Fibroblast of the aortic adventitia (primary cell): ENCODE measurements at regions not wholly inside any gene's neighbourhood (a gene's known extent, or its start where the extent isn't known, plus 50 kb on each side); places are given as distances from the start of the nearest gene placed in this dataset.
"Not testable (repeated sequence)": the region's sequence is repeated elsewhere in the genome, so short reads cannot be mapped to it uniquely, and the experiment has no call there.

ENCODE experiments used
- DNase-seq: peaks from one replicate; pipeline ENCODE4 v3.0.0-alpha.2; 2010; ENCODE audit warnings: low read depth
- H3K4me3 ChIP-seq: 2 replicates; pipeline ENCODE4 v1.5.1; 2011; ENCODE audit warnings: low read depth, mild to moderate bottlenecking, control low read depth, low read length, moderate library complexity
- CTCF ChIP-seq: IDR thresholded peaks from 2 replicates; pipeline ENCODE4 v1.5.1; 2011; ENCODE audit warnings: mild to moderate bottlenecking, low read length, control low read depth, inconsistent platforms; ENCODE audit not compliant: insufficient read depth

- no peak for DNase-seq
- TF ChIP-seq CTCF = no peak
- no peak overlapping the region for H3K4me3 ChIP-seq
These were observed 240.8 kb downstream of the NPR3 start for GRCh38 chr5:32951878-32952277.

DNA sequence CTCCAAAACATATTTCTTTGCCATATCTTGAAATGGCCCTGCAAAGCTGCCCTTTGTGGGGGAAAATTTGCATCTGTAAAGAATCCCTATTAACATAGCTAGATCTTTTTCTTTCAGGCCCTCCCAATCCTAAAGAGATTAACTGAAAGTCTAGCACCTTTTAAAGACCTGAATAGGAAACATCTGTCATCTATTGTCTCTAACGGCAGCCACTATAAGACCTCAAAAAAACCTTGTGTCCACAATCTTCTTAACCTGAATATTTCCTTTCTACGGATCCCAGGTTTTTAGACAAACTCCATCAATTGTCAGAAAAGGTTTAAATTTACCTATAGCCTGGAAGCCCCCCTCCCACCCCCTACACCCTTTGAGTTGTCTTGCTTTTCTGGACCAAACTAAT is 241.3 kb downstream of the NPR3 start:
- not testable (repeated sequence) for DNase-seq

DNA sequence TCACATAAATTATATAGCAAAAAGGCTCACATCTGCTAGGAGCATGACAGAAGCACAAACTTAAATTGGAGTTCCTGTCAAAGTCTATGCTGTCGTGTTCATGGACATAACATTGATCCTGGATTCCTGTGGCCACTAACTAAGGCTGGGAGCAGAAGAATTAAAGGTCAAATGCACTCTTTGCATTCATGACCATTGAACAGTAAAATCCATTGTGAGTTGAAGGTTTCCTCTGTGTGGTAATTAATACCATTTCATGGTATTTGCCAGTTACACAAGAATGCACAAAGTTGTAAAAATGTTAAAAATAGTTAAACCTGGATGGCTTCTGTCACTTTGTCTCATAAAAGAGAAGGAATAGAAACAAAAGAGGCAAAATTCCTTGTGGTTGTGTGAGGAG is 242.6 kb downstream of the NPR3 start:
- no peak for TF ChIP-seq CTCF
- H3K4me3 ChIP-seq = no peak overlapping the region
- no peak for DNase-seq

More for the DNA sequence above, 241.3 kb downstream of the NPR3 start:
- H3K4me3 ChIP-seq = not testable (repeated sequence)

DNA sequence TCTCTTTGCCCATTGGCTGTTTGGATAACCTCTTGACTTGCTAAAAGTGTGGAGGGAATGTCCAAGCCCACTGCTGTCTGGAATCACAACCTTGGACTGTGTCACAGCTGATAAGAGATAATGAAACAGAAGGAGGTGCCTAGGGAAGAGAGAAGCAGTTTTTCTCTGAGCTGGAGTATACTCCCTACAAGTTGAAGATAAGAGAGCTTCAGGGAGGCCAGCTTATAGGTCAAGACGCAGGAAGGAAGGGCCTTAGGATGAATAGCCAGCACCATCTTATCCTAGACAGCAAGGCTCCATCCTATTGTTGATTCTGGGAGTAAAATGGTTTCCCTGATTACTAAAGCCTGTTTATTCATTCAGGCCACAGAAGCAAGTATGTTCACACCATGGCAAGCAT is 244.7 kb downstream of the NPR3 start:
- peak; percentile 18 for DNase-seq
- TF ChIP-seq CTCF = no peak
- H3K4me3 ChIP-seq = no peak overlapping the region

- no peak overlapping the region for H3K4me3 ChIP-seq
- TF ChIP-seq CTCF = no peak
- peak; percentile 28 for DNase-seq
These were observed 249.4 kb downstream of the NPR3 start for GRCh38 chr5:32960340-32961058.

DNA sequence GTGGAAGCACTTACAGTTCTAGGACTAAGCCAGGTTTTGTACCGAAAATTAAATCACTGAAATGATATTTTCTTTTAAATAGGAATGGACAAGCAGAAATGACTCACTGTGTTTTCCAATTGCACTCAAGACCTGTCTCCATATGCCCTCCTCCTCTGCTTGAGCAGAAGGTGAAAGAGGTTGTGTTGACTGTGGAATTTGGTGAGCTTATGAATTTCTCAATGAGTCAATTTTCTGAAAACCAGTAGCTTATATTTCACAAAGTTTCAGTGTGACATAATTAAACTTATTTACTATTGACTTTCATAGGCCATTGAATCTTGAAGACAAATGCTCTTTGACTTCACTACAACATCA is 249.9 kb downstream of the NPR3 start:
- H3K4me3 ChIP-seq = no peak overlapping the region
- peak; percentile 12 for DNase-seq
- no peak for TF ChIP-seq CTCF

- no peak for TF ChIP-seq CTCF
- DNase-seq = peak; percentile 30
- no peak overlapping the region for H3K4me3 ChIP-seq
These were observed 253.1 kb downstream of the NPR3 start for GRCh38 chr5:32964261-32964660.
